ENCODE measurements at regions not wholly inside any gene's neighbourhood (a gene's known extent, or its start where the extent isn't known, plus 50 kb on each side); places are given as distances from the start of the nearest gene placed in this dataset.

- Histone ChIP-seq H3K79me2 (ENCODE audit: control insufficient read depth, insufficient read depth, low read length) (no peaks in the 10 kb centered on the region), H3K4me1 (ENCODE audit: control insufficient read depth in 2 of 2, insufficient read depth in 2 of 2, low read length in 2 of 2) (no peaks in the 10 kb centered on the region), H3K4me2 (replicated peaks; ENCODE audit: low read depth, low read length, poor library complexity, severe bottlenecking) (no peak overlapping the region), H3K9me3 (ENCODE audit: control extremely low read depth in 1 of 3, control insufficient read depth in 2 of 3, insufficient read depth in 1 of 3, low read length in 2 of 3) (no peaks in the 10 kb centered on the region), H3K27ac (ENCODE audit: low read length in 2 of 2) (no peak overlapping the region), H3K36me3 (replicated peaks in 1 of 2; ENCODE audit: control extremely low read depth in 1 of 2, control insufficient read depth in 1 of 2, extremely low read depth in 1 of 2, insufficient read depth in 2 of 2, low read length in 1 of 2) (no peaks in the 10 kb centered on the region), H3K9ac (ENCODE audit: low read length) (no peak overlapping the region), H3K4me3 (ENCODE audit: control extremely low read depth in 1 of 5, extremely low read depth in 1 of 5, insufficient read depth in 1 of 5, low read depth in 2 of 5, low read length in 4 of 5) (no peak overlapping the region), H4K20me1 (ENCODE audit: control insufficient read depth, insufficient read depth, low read length, poor library complexity, severe bottlenecking) (no peaks in the 10 kb centered on the region), H3K27me3 (replicated peaks in 1 of 4; ENCODE audit: control extremely low read depth in 1 of 4, control insufficient read depth in 3 of 4, insufficient read depth in 4 of 4, low read length in 3 of 4) (no peaks in the 10 kb centered on the region), H2AFZ (ENCODE audit: insufficient read depth, low read depth, low read length, poor library complexity, severe bottlenecking) (no peak overlapping the region)
- no peak overlapping the region for H3K4me3 Mint-ChIP-seq
- H3K27ac Mint-ChIP-seq: no peak overlapping the region
- ChIA-PET CTCF (interaction anchor here (1.4 kb wide), 1 partner anchor 15 kb away, joined by 3 read pairs; no protein-coding TSS in a partner anchor), POLR2A (no interaction called here)
- no peak for TF ChIP-seq CTCF (IDR thresholded peaks at IDR 0.05)
- TF ChIP-seq EZH2 (IDR thresholded peaks at IDR 0.05; ENCODE audit: borderline replicate concordance, insufficient read depth, low read depth, low read length, poor library complexity, severe bottlenecking): no peak
- no peaks in the 10 kb centered on the region for H3K4me1 Mint-ChIP-seq
- intact Hi-C loops (cut with micrococcal nuclease): no loop called here
- peaks cover 4% of the 10 kb centered on the region for H3K27me3 Mint-ChIP-seq
- DNase-seq (no peak), ATAC-seq (ENCODE audit: low read depth) (no peak)
- H3K9me3 Mint-ChIP-seq (ENCODE audit: insufficient read depth): no peaks in the 10 kb centered on the region
- WGBS (ENCODE audit: insufficient coverage): 66% methylated on average over 8 of the region's 9 CpGs
These were observed 124.2 kb upstream of the SATB2 start for GRCh38 chr2:199581935-199582360.

GRCh38 chr2:199581408-199581807, 123.7 kb upstream of the SATB2 start:
- Histone ChIP-seq H3K9ac (ENCODE audit: low read length) (no peak overlapping the region), H3K27me3 (replicated peaks in 1 of 4; ENCODE audit: control extremely low read depth in 1 of 4, control insufficient read depth in 3 of 4, insufficient read depth in 4 of 4, low read length in 3 of 4) (no peaks in the 10 kb centered on the region), H3K36me3 (replicated peaks in 1 of 2; ENCODE audit: control extremely low read depth in 1 of 2, control insufficient read depth in 1 of 2, extremely low read depth in 1 of 2, insufficient read depth in 2 of 2, low read length in 1 of 2) (no peaks in the 10 kb centered on the region), H3K4me1 (ENCODE audit: control insufficient read depth in 2 of 2, insufficient read depth in 2 of 2, low read length in 2 of 2) (no peaks in the 10 kb centered on the region), H4K20me1 (ENCODE audit: control insufficient read depth, insufficient read depth, low read length, poor library complexity, severe bottlenecking) (no peaks in the 10 kb centered on the region), H3K79me2 (ENCODE audit: control insufficient read depth, insufficient read depth, low read length) (no peaks in the 10 kb centered on the region), H3K4me3 (ENCODE audit: control extremely low read depth in 1 of 5, extremely low read depth in 1 of 5, insufficient read depth in 1 of 5, low read depth in 2 of 5, low read length in 4 of 5) (no peak overlapping the region), H3K4me2 (replicated peaks; ENCODE audit: low read depth, low read length, poor library complexity, severe bottlenecking) (no peak overlapping the region), H3K9me3 (ENCODE audit: control extremely low read depth in 1 of 3, control insufficient read depth in 2 of 3, insufficient read depth in 1 of 3, low read length in 2 of 3) (no peaks in the 10 kb centered on the region), H3K27ac (ENCODE audit: low read length in 2 of 2) (no peak overlapping the region), H2AFZ (ENCODE audit: insufficient read depth, low read depth, low read length, poor library complexity, severe bottlenecking) (no peak overlapping the region)
- ATAC-seq (ENCODE audit: low read depth): no peak
- no peak overlapping the region for H3K4me3 Mint-ChIP-seq
- no peak overlapping the region for H3K27ac Mint-ChIP-seq
- ChIA-PET CTCF (interaction anchor here (1.4 kb wide), 1 partner anchor 15 kb away, joined by 3 read pairs; no protein-coding TSS in a partner anchor), POLR2A (no interaction called here)
- no CpG with 5 or more reads among the region's 4 CpGs for WGBS (ENCODE audit: insufficient coverage)
- intact Hi-C loops (cut with micrococcal nuclease): no loop called here
- peaks cover 4% of the 10 kb centered on the region for H3K27me3 Mint-ChIP-seq
- no peak for DNase-seq
- H3K4me1 Mint-ChIP-seq: no peaks in the 10 kb centered on the region
- TF ChIP-seq EZH2 (IDR thresholded peaks at IDR 0.05; ENCODE audit: borderline replicate concordance, insufficient read depth, low read depth, low read length, poor library complexity, severe bottlenecking): no peak
- no peak for TF ChIP-seq CTCF (IDR thresholded peaks at IDR 0.05)
- H3K9me3 Mint-ChIP-seq (ENCODE audit: insufficient read depth): no peaks in the 10 kb centered on the region

All from B cell (primary cell).